ENCODE measurements at regions not wholly inside any gene's neighbourhood (a gene's known extent, or its start where the extent isn't known, plus 50 kb on each side); places are given as distances from the start of the nearest gene placed in this dataset.
"Not testable (repeated sequence)": the region's sequence is repeated elsewhere in the genome, so short reads cannot be mapped to it uniquely, and the experiment has no call there.

DNA sequence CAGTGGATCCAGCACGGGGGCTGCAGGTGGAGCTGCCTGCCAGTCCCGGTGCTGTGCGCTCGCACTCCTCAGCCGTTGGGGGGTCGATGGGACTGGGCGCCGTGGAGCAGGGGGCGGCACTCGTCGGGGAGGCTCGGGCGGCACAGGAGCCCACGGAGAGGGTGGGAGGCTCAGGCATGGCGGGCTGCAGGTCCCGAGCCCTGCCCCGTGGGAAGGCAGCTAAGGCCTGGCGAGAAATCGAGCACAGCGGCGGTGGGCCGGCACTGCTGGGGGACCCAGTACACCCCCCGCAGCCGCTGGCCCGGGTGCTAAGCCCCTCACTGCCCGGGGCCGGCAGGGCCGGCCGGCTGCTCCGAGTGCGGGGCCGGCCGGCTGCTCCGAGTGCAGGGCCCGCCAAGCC, 52.3 kb upstream of the MARK1 start:
- not testable (repeated sequence) for TF ChIP-seq TAF1 (IDR thresholded peaks at IDR 0.05; ENCODE audit: borderline replicate concordance, low read depth, low read length); POLR2AphosphoS5 (IDR thresholded peaks at IDR 0.05; ENCODE audit: low read depth, low read length)
